H9 (cell line): ENCODE measurements at regions not wholly inside any gene's neighbourhood (a gene's known extent, or its start where the extent isn't known, plus 50 kb on each side); places are given as distances from the start of the nearest gene placed in this dataset.

Experiments used
- DNase-seq: peaks from one replicate; pipeline ENCODE4 v3.0.0-alpha.2; 2017
- H2AFZ ChIP-seq: one replicate; pipeline ENCODE4 v1.6.1; 2013; ENCODE audit warnings: mild to moderate bottlenecking, low read length, control low read depth, moderate library complexity
- H2AK5ac ChIP-seq: 2 replicates; pipeline ENCODE4 v1.6.1; 2013; ENCODE audit warnings: low read length, control low read depth, mixed read lengths; ENCODE audit not compliant: insufficient read length
- H2BK120ac ChIP-seq: one replicate; pipeline ENCODE4 v1.6.1; 2013; ENCODE audit warnings: low read depth, mild to moderate bottlenecking, low read length, control low read depth, inconsistent platforms; ENCODE audit not compliant: poor library complexity, severe bottlenecking
- H2BK12ac ChIP-seq: 2 replicates; pipeline ENCODE4 v1.6.1; 2013; ENCODE audit warnings: low read length, control low read depth, mixed read lengths, low read depth; ENCODE audit not compliant: insufficient read length
- H2BK15ac ChIP-seq: 2 replicates; pipeline ENCODE4 v1.6.1; 2013; ENCODE audit warnings: low read depth, low read length, control low read depth
- H2BK20ac ChIP-seq: one replicate; pipeline ENCODE4 v1.6.1; 2013; ENCODE audit warnings: low read depth, mild to moderate bottlenecking, low read length, control low read depth, inconsistent platforms; ENCODE audit not compliant: poor library complexity, severe bottlenecking
- H2BK5ac ChIP-seq: 2 replicates; pipeline ENCODE4 v1.6.1; 2013; ENCODE audit warnings: low read length, control low read depth, mixed read lengths; ENCODE audit not compliant: insufficient read length
- H3K14ac ChIP-seq: 2 replicates; pipeline ENCODE4 v1.6.1; 2013; ENCODE audit warnings: low read length, control low read depth; ENCODE audit not compliant: insufficient read depth
- H3K18ac ChIP-seq: 2 replicates; pipeline ENCODE4 v1.6.1; 2013; ENCODE audit warnings: low read depth, mild to moderate bottlenecking, mixed read lengths, low read length, control low read depth; ENCODE audit not compliant: insufficient read length
- H3K23ac ChIP-seq: 2 replicates; pipeline ENCODE4 v1.6.1; 2013; ENCODE audit warnings: low read length, control low read depth, mixed read lengths, low read depth; ENCODE audit not compliant: insufficient read length
- H3K23me2 ChIP-seq: 2 replicates; pipeline ENCODE4 v1.6.1; 2013; ENCODE audit warnings: low read depth, mild to moderate bottlenecking, mixed read lengths, low read length, control low read depth; ENCODE audit not compliant: insufficient read length, poor library complexity, severe bottlenecking
- H3K27ac ChIP-seq: 2 replicates; pipeline ENCODE4 v1.5.1; 2013; ENCODE audit warnings: low read length, control low read depth, mixed read lengths, low read depth; ENCODE audit not compliant: insufficient read length
- H3K27me3 ChIP-seq: 2 replicates; pipeline ENCODE4 v1.6.1; 2013; ENCODE audit warnings: low read length, control low read depth, inconsistent platforms; ENCODE audit not compliant: insufficient read depth
- H3K4ac ChIP-seq: 2 replicates; pipeline ENCODE4 v1.6.1; 2013; ENCODE audit warnings: low read depth, mild to moderate bottlenecking, control low read depth, inconsistent platforms, low read length, moderate library complexity
- H3K4me1 ChIP-seq: 2 replicates; pipeline ENCODE4 v1.6.1; 2013; ENCODE audit warnings: low read length, control low read depth, inconsistent platforms; ENCODE audit not compliant: insufficient read depth
- H3K4me2 ChIP-seq: 2 replicates; pipeline ENCODE4 v1.6.1; 2013; ENCODE audit warnings: low read length, control low read depth, mixed read lengths; ENCODE audit not compliant: insufficient read length, insufficient read depth
- H3K56ac ChIP-seq: 2 replicates; pipeline ENCODE4 v1.6.1; 2013; ENCODE audit warnings: low read depth, mild to moderate bottlenecking, mixed read lengths, low read length, control low read depth; ENCODE audit not compliant: insufficient read length
- H3K79me1 ChIP-seq: 2 replicates; pipeline ENCODE4 v1.6.1; 2013; ENCODE audit warnings: low read depth, mild to moderate bottlenecking, moderate library complexity, low read length, control low read depth, inconsistent platforms; ENCODE audit not compliant: insufficient read depth, poor library complexity, severe bottlenecking
- H3K79me2 ChIP-seq: 2 replicates; pipeline ENCODE4 v1.6.1; 2013; ENCODE audit warnings: low read length, control low read depth, inconsistent platforms; ENCODE audit not compliant: insufficient read depth
- H3K9ac ChIP-seq: 2 replicates; pipeline ENCODE4 v1.6.1; 2013; ENCODE audit warnings: low read length, control low read depth, mixed read lengths; ENCODE audit not compliant: insufficient read length; ENCODE audit errors: extremely low read depth
- H3K9me3 ChIP-seq: one replicate; pipeline ENCODE4 v1.6.1; 2013; ENCODE audit warnings: low read depth, low read length, inconsistent platforms; ENCODE audit not compliant: control insufficient read depth
- H3T11ph ChIP-seq: one replicate; pipeline ENCODE4 v1.6.1; 2013; ENCODE audit warnings: mild to moderate bottlenecking, low read length, control low read depth, inconsistent platforms
- H4K20me1 ChIP-seq: one replicate; pipeline ENCODE4 v1.6.1; 2013; ENCODE audit not compliant: control insufficient read depth, insufficient read length, insufficient read depth
- H4K5ac ChIP-seq: 2 replicates; pipeline ENCODE4 v1.6.1; 2013; ENCODE audit warnings: low read depth, mild to moderate bottlenecking, mixed read lengths, low read length, control low read depth; ENCODE audit not compliant: insufficient read length
- H4K8ac ChIP-seq: replicated peaks from 2 replicates; pipeline ENCODE4 v1.6.1; 2013; ENCODE audit warnings: low read length, control low read depth, mixed read lengths, low read depth; ENCODE audit not compliant: insufficient read length
- H4K91ac ChIP-seq: 2 replicates; pipeline ENCODE4 v1.6.1; 2013; ENCODE audit warnings: low read depth, mild to moderate bottlenecking, moderate library complexity, mixed read lengths, low read length, control low read depth; ENCODE audit not compliant: insufficient read length
- H3K27ac Mint-ChIP-seq, 3 experiments: 2 replicates in 2 of 3; 3 replicates in 1 of 3; pipeline ENCODE4 v1.8.0; 2020 to 2021; ENCODE audit warnings: mixed read lengths in 3 of 3, mild to moderate bottlenecking in 1 of 3, moderate library complexity in 1 of 3
- H3K27me3 Mint-ChIP-seq: 2 replicates; pipeline ENCODE4 v1.8.0; 2021; ENCODE audit warnings: low read depth, mild to moderate bottlenecking, moderate library complexity, mixed read lengths
- H3K36me3 Mint-ChIP-seq, 3 experiments: 2 replicates in 2 of 3; 3 replicates in 1 of 3; pipeline ENCODE4 v1.8.0; 2020 to 2021; ENCODE audit warnings: low read depth in 3 of 3, mixed read lengths in 3 of 3; ENCODE audit not compliant: insufficient read depth in 1 of 3
- H3K4me1 Mint-ChIP-seq, 2 experiments: 2 replicates each; pipeline ENCODE4 v1.8.0; 2020; ENCODE audit warnings: mixed read lengths in 2 of 2
- H3K4me3 Mint-ChIP-seq, 2 experiments: 2 replicates in 1 of 2; 3 replicates in 1 of 2; pipeline ENCODE4 v1.8.0; 2020 to 2021; ENCODE audit warnings: mild to moderate bottlenecking in 2 of 2, mixed read lengths in 2 of 2, moderate library complexity in 1 of 2
- H3K9me3 Mint-ChIP-seq, 2 experiments: 2 replicates in 1 of 2; 3 replicates in 1 of 2; pipeline ENCODE4 v1.8.0; 2020; ENCODE audit warnings: mild to moderate bottlenecking in 2 of 2, mixed read lengths in 2 of 2, moderate library complexity in 1 of 2
- WGBS: extraction: QIAGEN DNeasy Blood & Tissue Kit; methylation state at CpG from one replicate; pipeline ENCODE4 v1.1.7; 2013; ENCODE audit warnings: missing lambda C conversion rate, low lambda C conversion rate, mixed read lengths; ENCODE audit not compliant: insufficient read length; ENCODE audit errors: extremely low coverage; 5-methylcytosine and 5-hydroxymethylcytosine counted together
- TF ChIP-seq, protein P1 (sequence below): fragments of 200-600 bp; sonication (generic); conservative IDR thresholded peaks from 3 replicates; pipeline ENCODE4 v1.8.0; 2021; ENCODE audit warnings: antibody characterized with exemption, mild to moderate bottlenecking

DNA sequence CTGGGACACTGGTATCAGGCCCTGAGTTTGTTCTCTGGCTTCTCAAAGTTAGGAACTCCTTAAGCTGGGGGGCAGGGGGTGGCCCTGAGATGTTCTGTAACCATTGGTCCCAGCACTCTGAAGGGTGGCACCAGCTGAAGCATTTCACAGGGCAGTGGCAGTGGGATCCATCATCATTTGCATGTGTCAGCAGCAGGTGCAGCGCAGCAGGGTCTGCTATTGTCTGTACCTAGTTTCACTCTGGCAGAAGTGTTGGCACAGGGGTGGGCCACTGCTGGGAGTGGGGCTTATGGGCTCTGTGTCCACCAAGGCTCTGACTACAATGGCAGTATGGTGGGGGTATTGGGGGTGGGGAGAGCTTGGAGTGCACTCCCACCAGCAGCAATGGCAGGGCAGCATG is 460.4 kb upstream of the ZNF804A start:
- H2BK12ac ChIP-seq: no peak overlapping the region
- H2BK5ac ChIP-seq: no peak overlapping the region
- no peak overlapping the region for H3T11ph ChIP-seq
- H2AK5ac ChIP-seq: no peak overlapping the region
- H3K79me2 ChIP-seq: no peaks in the 10 kb centered on the region
- no peak overlapping the region for H3K56ac ChIP-seq
- H3K23ac ChIP-seq: no peak overlapping the region
- H2AFZ ChIP-seq: no peak overlapping the region
- peaks cover 0 to 4% (median 0%) of the 10 kb centered on the region in 3 experiments; a peak in 1 of 7 replicates for H3K36me3 Mint-ChIP-seq
- H3K4me2 ChIP-seq: no peak overlapping the region
- H3K4me1 ChIP-seq: no peaks in the 10 kb centered on the region
- H2BK20ac ChIP-seq: no peak overlapping the region
- H3K18ac ChIP-seq: no peak overlapping the region
- WGBS: no CpG with 5 or more reads among the region's 1 CpG
- H2BK15ac ChIP-seq: no peak overlapping the region
- TF ChIP-seq, protein P1, sequence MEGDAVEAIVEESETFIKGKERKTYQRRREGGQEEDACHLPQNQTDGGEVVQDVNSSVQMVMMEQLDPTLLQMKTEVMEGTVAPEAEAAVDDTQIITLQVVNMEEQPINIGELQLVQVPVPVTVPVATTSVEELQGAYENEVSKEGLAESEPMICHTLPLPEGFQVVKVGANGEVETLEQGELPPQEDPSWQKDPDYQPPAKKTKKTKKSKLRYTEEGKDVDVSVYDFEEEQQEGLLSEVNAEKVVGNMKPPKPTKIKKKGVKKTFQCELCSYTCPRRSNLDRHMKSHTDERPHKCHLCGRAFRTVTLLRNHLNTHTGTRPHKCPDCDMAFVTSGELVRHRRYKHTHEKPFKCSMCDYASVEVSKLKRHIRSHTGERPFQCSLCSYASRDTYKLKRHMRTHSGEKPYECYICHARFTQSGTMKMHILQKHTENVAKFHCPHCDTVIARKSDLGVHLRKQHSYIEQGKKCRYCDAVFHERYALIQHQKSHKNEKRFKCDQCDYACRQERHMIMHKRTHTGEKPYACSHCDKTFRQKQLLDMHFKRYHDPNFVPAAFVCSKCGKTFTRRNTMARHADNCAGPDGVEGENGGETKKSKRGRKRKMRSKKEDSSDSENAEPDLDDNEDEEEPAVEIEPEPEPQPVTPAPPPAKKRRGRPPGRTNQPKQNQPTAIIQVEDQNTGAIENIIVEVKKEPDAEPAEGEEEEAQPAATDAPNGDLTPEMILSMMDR: no peak
- H4K5ac ChIP-seq: no peak overlapping the region
- no peaks in the 10 kb centered on the region for H4K20me1 ChIP-seq
- H4K91ac ChIP-seq: no peak overlapping the region
- no peak for DNase-seq
- no peak overlapping the region for H3K9ac ChIP-seq
- no peak overlapping the region for H3K27ac Mint-ChIP-seq
- H3K4me1 Mint-ChIP-seq: no peaks in the 10 kb centered on the region
- H3K27me3 Mint-ChIP-seq: no peaks in the 10 kb centered on the region
- no peak overlapping the region for H3K4me3 Mint-ChIP-seq
- no peak overlapping the region for H3K27ac ChIP-seq
- H3K79me1 ChIP-seq: no peaks in the 10 kb centered on the region
- H3K9me3 ChIP-seq: no peaks in the 10 kb centered on the region
- H3K27me3 ChIP-seq: no peaks in the 10 kb centered on the region
- H3K9me3 Mint-ChIP-seq: peaks cover 2 to 6% of the 10 kb centered on the region in 2 experiments; a peak in 3 of 5 replicates
- no peak overlapping the region for H3K4ac ChIP-seq
- no peak overlapping the region for H2BK120ac ChIP-seq
- H3K14ac ChIP-seq: no peak overlapping the region
- no peaks in the 10 kb centered on the region for H3K23me2 ChIP-seq
- no peak overlapping the region for H4K8ac ChIP-seq
